Neutrophil (primary cell): ENCODE measurements at regions not wholly inside any gene's neighbourhood (a gene's known extent, or its start where the extent isn't known, plus 50 kb on each side); places are given as distances from the start of the nearest gene placed in this dataset.

ENCODE experiments used
- H3K27ac ChIP-seq: fragments of 200-600 bp; sonication (generic); 2 replicates; pipeline ENCODE4 v1.5.1; 2016; ENCODE audit warnings: mild to moderate bottlenecking, moderate library complexity
- H3K27me3 ChIP-seq: fragments of 200-600 bp; sonication (generic); 2 replicates; pipeline ENCODE4 v1.6.0; 2016; ENCODE audit warnings: mild to moderate bottlenecking
- H3K36me3 ChIP-seq: fragments of 200-600 bp; sonication (generic); 2 replicates; pipeline ENCODE4 v1.5.1; 2017
- H3K4me1 ChIP-seq, 2 experiments: fragments of 200-600 bp in 1 of 2; sonication (generic) in 1 of 2; 1 replicate in 1 of 2; 2 replicates in 1 of 2; pipeline versions ENCODE4 v1.5.1 to v1.6.1; 2013 to 2016; ENCODE audit warnings: low read depth in 1 of 2, low read length in 1 of 2, mild to moderate bottlenecking in 1 of 2, moderate library complexity in 1 of 2; ENCODE audit not compliant: control insufficient read depth in 1 of 2, insufficient read depth in 1 of 2
- H3K4me3 ChIP-seq, 2 experiments: fragments of 200-600 bp in 1 of 2; sonication (generic) in 1 of 2; 1 replicate in 1 of 2; 2 replicates in 1 of 2; pipeline ENCODE4 v1.5.1; 2013 to 2016; ENCODE audit warnings: low read depth in 1 of 2, low read length in 1 of 2, mild to moderate bottlenecking in 1 of 2, moderate library complexity in 1 of 2
- H3K9me3 ChIP-seq: fragments of 200-600 bp; sonication (generic); 2 replicates; pipeline ENCODE4 v1.5.1; 2016
- CTCF ChIP-seq: fragments of 200-600 bp; sonication (generic); IDR thresholded peaks from 2 replicates; pipeline ENCODE4 v1.5.1; 2016; ENCODE audit warnings: antibody characterized with exemption

- Histone ChIP-seq H3K9me3 (no peaks in the 10 kb centered on the region), H3K36me3 (no peaks in the 10 kb centered on the region), H3K4me3 (no peak overlapping the region), H3K4me1 (peaks cover 25 to 37% of the 10 kb centered on the region in 2 experiments), H3K27ac (no peak overlapping the region), H3K27me3 (peaks cover 18% of the 10 kb centered on the region)
- no peak for TF ChIP-seq CTCF
Measured at GRCh38 chr20:40945754-40946450, 82.7 kb upstream of the TOP1 start.

GRCh38 chr20:40946451-40946850, 82.2 kb upstream of the TOP1 start:
- TF ChIP-seq CTCF: no peak

GRCh38 chr20:40948465-40949267, 80.0 kb upstream of the TOP1 start:
- Histone ChIP-seq H3K27me3 (peaks cover 36% of the 10 kb centered on the region), H3K36me3 (no peaks in the 10 kb centered on the region), H3K4me1 (peaks cover 0 to 10% of the 10 kb centered on the region in 2 experiments), H3K4me3 (no peak overlapping the region), H3K27ac (no peak overlapping the region), H3K9me3 (no peaks in the 10 kb centered on the region)
- no peak for TF ChIP-seq CTCF

More at GRCh38 chr20:40946451-40946850, 82.2 kb upstream of the TOP1 start:
- Histone ChIP-seq H3K36me3 (no peaks in the 10 kb centered on the region), H3K9me3 (no peaks in the 10 kb centered on the region), H3K4me1 (peaks cover 20 to 32% of the 10 kb centered on the region in 2 experiments), H3K4me3 (no peak overlapping the region), H3K27ac (no peak overlapping the region), H3K27me3 (peaks cover 24% of the 10 kb centered on the region)

- no peak overlapping the region for H3K27ac ChIP-seq
- H3K4me1 ChIP-seq: peaks cover 0 to 3% of the 10 kb centered on the region in 2 experiments
- H3K36me3 ChIP-seq: no peaks in the 10 kb centered on the region
- TF ChIP-seq CTCF: no peak
- H3K4me3 ChIP-seq: no peak overlapping the region
- H3K27me3 ChIP-seq: peaks cover 36% of the 10 kb centered on the region
- no peaks in the 10 kb centered on the region for H3K9me3 ChIP-seq
Measured at GRCh38 chr20:40949346-40949745, 79.3 kb upstream of the TOP1 start.

GRCh38 chr20:40952136-40952535, 76.5 kb upstream of the TOP1 start:
- Histone ChIP-seq H3K36me3 (no peaks in the 10 kb centered on the region), H3K9me3 (no peaks in the 10 kb centered on the region), H3K27ac (no peak overlapping the region), H3K27me3 (peaks cover 41% of the 10 kb centered on the region), H3K4me1 (peaks cover 5 to 7% of the 10 kb centered on the region in 2 experiments), H3K4me3 (no peak overlapping the region)
- TF ChIP-seq CTCF: no peak
